MM.1S (cell line): ENCODE measurements at regions not wholly inside any gene's neighbourhood (a gene's known extent, or its start where the extent isn't known, plus 50 kb on each side); places are given as distances from the start of the nearest gene placed in this dataset.

Experiments used
- CTCF ChIP-seq: fragments of 300-600 bp; sonication (generic); IDR thresholded peaks from 2 replicates; pipeline ENCODE4 v1.5.1; 2016; ENCODE audit warnings: antibody characterized with exemption, low read length, mixed read lengths
- EZH2 ChIP-seq: fragments of 300-600 bp; sonication (generic); optimal IDR thresholded peaks from 2 replicates; pipeline ENCODE3; 2017; ENCODE audit warnings: low read depth, mild to moderate bottlenecking, antibody characterized with exemption, low read length, mixed read lengths

- TF ChIP-seq CTCF: no peak
- no peak for TF ChIP-seq EZH2
These were observed 926.5 kb upstream of the ACVR2A start for GRCh38 chr2:146918280-146918679.
